ENCODE measurements at regions not wholly inside any gene's neighbourhood (a gene's known extent, or its start where the extent isn't known, plus 50 kb on each side); places are given as distances from the start of the nearest gene placed in this dataset.
"Not testable (repeated sequence)": the region's sequence is repeated elsewhere in the genome, so short reads cannot be mapped to it uniquely, and the experiment has no call there.

DNA sequence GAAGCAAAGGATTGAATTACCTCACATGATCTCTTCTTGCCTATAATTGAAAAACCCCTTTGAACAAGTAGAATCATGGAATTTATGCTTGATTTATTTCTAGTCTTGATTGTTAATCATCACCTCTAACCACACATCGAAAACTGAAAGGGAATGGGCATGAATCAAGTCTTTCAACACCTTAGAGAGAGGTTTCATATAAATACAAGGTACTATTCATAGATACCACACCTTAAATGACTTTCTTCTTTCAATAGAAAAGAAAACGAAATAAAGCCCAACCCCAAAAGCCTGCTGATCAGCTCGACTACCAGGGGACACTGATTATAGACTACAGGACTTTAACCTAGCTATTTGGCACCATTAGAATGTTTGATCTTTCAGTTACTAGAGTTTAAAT lies 128.6 kb upstream of the PTPRZ1 start:
- DNase-seq, result no peak

DNA sequence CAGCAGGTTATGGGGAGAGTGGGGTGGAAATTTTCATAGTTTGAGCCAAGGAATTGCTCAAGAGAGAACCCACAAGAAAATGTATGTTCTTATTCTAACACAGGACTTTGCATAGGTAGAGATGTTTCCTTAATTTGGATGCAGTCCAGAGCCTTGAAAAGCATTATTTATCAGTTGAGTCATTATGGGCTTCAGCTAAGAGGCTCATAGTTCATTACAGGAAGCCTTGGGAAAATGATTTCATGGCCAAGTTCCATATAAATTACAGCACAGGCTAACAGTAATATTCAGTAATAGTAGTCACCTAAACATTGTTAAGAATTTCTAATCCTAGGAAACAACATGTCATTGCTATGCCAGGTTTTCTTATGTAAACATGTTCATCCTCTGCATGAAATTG lies 131.1 kb upstream of the PTPRZ1 start:
- DNase-seq, result no peak

DNA sequence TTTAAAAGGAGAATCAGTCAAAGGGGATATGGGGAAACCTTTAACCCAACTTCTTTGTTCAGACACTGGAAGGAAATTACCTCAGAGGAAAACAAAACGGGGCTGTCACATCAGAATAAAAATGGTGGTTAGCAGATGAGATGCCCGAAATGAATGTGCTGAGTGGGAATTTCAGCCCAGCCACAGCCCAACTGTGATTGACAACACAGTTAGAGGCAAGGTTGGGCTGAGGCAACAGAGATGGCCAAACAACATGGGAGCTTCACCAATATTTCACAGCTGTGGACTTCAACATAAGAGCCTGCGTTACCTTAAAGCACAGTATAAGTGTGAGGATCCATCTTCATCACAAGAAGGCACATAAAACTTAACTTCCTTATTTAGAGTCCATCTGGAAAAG lies 133.5 kb upstream of the PTPRZ1 start:
- no peak for DNase-seq

DNA sequence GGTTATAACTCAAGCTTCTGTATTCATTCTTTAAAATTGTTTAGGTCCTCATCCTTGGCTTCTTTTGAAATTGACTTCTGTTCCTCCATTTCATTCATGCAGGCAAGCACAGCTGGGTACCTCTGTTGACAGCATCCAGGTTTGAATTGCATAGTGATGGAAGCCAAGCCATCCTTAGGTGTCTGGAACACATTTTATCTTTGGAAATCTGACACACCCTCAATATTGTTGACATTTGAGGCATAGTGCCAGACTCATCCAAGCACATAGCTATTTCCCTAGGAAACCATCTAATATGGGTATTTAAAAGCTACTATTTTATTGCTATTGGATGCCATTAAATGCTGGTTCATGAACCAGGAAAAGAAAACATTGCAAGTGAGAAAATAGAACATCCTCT lies 142.1 kb upstream of the PTPRZ1 start:
- no peak for DNase-seq

DNA sequence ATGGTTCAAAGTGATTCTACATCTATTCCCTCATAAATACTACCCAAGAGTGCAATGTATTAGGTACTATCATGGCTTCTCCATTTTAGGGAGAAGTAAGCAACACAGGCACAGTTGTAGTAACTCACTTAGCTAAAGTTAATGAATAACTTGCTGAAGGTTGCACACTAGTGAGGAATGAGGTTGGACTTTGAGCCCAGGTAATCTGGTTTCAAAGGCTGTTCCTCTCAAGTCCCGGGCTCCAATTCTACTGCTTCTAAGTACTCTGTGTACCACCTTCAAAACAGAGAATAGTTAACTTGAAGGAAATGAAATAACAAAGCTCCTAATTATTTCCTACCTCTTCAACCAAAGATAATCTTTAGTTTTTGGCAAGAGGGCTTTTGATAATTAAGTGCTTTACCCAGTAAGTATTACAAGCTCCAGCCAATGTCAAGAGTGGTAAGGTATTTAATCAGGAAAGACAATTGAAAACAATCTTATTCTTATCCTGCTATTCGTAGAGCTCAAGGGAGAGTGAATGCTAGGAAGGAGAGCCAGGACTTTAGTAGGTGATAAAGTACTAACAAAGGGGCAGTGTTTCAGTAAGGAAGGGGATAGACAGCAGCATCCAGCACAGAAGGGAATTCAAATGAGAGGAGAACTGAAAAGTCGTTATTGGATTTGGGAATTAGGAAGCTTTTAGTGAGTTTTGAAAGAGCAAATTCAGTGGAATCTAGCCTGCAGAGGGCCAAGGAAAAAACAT lies 158.2 kb upstream of the PTPRZ1 start:
- no peak for DNase-seq

DNA sequence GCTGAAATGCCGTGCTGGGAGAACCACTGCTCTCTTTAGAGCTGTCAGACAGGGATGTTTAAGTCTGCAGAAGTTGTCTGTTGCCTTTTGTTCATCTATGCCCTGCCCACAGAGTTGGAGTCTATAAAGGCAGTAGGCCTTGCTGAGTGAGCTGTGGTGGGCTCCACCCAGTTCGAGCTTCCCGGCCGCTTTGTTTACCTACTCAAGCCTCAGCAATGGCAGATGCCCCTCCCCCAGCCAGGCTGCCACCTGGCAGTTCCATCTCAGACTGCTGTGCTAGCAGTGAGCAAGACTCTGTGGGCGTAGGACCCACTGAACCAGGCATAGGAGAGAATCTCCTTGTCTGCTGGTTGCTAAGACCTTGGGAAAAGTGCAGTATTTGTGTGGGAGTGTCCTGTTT lies 160.0 kb upstream of the PTPRZ1 start:
- DNase-seq, result not testable (repeated sequence)

DNA sequence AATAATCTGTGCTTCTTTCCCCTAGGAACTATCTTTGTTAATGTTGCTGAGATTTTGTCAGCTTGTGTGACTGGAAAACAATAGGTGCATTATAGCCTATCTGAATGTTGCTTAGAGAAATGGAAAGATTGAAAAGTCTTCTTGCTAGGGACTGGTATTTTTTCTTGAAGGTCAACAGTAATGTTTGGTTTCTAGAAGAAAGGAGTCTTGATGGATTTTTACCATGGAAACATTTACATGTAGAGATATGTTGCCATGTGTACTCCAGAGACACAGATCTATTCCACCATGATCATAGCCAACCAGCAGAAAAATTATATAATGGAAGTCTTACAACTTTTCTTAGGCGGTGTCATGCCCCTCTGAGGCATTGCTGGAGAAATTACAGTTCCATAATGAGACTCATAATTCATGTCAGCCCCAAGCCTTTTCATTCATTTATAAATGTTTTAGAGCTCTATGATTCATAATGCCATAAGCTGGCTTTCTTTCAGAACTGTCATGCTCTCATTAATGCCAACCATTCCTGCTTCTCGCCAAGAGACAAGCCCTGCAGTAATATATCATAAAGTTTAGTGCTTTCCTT lies 175.1 kb upstream of the PTPRZ1 start:
- DNase-seq, result no peak

DNA sequence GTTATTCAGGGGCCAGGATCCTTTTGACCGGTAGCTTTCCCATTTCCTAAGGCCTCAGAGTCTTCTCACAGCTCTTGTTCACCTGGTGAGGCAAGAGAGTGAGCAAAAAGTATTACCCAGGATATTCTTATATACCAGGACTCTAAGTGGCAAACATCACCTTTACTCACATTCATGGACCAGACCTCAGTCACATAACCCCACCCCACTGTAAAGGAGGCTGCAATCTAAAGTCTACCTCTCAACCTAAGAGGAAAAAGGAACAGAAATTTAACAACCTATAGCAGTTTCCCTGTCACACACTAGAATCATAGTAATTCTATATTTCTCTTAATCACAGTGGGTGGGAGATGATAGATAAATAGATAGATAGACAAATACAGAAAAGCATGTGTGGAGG lies 176.0 kb upstream of the PTPRZ1 start:
- no peak for DNase-seq

DNA sequence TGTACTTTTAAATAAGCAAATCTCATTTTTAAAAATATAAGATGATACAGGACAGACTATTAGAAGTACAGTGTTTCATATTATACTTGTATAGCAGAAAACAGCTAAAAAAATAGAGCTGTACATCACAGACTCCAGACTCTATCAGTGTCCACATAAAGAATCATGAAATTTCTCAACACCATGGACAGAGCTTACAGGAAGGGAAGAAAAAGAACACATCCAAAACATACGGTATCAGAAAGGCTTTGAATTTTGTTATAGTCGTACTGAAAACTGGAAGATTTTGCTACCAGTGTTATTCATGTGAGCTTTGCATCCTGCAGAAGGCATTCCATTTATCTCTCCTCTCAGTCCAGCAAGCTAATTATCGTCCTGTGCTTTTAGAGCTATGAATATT lies 183.2 kb upstream of the PTPRZ1 start:
- no peak for DNase-seq

DNA sequence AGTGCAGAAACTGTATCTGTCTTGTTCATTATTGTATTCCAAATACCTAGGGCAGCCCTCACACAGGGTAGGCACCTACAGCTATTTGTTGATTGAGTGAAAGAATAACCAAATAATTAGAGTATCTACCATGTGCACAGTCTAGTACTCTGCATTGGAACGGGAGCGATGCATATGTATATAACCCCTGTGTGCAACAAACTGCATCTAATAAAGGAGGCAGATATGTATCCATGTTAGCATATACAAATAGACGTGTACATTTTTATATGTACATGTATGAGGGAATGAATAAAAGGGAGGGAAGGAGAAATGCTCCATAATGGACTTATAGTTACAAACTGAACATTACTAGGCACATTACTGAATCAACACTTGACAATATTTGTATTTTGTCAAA lies 191.3 kb upstream of the PTPRZ1 start:
- DNase-seq, result no peak

DNA sequence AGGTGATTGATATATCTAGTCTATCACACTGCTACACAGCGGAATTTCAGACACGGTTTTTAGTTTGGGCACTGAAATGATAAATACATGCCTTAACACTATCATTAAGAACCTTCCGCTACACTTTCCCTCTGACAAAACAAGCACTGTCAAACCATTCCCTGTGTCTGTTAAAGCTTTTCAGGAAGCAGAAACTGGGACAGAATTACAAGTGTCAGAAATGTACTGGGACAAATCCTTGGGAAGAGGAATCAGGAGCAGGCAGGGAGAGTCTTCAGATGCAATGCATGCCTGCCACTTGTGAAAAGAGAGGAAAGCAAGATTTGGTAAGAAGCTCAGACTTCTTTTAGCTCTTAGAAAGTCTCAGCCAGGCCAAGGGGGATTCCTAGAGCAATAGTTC lies 196.8 kb upstream of the PTPRZ1 start:
- no peak for DNase-seq

DNA sequence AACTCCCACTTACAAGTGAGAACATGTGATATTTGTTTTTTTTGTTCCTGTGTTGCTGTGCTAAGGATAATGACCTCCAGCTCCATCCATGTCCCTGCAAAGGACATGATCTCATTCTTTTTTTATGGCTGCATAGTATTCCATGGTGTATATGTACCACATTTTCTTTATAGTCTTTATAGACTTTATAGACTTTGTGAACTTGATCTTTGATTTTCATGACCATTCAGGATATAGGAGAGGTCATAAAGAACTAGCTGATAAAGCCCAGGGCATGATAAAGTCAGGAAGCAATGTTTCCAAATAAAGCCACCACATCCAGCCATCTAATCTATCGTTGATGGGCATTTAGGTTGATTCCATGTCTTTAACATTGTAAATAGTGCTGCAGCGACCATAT lies 198.5 kb upstream of the PTPRZ1 start:
- not testable (repeated sequence) for DNase-seq

DNA sequence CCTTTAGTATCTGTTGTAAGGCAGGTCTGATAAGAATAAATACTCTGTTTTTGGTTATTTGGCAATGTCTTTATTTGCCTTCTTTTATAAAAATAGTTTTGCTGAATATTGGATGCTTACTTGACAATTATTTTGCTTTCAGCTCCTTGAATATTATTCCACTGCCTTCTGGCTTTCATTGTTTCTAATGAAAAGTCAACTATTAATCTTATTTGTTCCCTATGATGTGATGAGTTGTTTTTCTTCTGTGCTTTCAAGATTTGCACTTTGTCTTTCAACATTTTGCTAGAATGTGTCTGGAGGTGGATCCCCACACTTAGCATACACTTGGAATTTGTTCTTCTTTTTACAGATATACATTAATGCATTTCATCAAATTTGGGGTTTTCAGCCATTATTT lies 203.8 kb upstream of the PTPRZ1 start:
- no peak for DNase-seq

DNA sequence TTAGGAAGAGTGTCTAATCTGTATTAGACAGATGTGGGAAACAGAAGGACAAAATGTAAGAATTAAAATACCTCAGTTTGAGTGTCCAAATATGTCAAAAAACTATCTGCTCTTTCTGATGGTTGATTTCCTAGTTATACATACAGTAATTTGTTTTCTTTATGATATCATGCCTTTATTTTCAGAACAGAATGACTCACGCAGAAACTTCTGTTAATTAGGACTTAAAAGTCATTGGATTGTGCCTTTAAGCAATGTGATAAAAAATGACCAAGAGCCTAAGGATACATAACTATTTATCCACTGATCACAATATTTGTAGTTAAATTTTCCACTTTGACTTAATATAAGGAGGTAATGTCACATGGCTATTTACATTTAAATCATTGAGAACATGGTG lies 206.7 kb upstream of the PTPRZ1 start:
- DNase-seq, result no peak

DNA sequence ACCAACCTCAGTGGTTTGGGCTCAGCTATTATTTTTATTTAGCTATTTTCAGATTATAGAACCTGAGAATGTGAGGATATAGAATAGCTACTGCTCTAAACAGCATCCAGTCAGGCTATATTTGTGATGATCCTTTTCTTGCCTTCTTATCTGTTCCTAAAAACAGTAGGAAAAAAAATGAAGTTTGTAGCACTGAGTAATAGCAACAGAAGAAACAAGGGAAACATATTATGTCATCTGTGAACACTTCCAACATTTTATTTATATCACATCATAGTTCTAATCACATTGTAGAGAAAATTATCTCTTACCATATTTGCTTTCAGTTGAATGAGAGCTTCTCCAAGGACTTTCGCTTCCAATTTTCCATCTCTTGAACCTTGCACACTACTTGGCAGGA lies 229.6 kb upstream of the PTPRZ1 start:
- no peak for DNase-seq

DNA sequence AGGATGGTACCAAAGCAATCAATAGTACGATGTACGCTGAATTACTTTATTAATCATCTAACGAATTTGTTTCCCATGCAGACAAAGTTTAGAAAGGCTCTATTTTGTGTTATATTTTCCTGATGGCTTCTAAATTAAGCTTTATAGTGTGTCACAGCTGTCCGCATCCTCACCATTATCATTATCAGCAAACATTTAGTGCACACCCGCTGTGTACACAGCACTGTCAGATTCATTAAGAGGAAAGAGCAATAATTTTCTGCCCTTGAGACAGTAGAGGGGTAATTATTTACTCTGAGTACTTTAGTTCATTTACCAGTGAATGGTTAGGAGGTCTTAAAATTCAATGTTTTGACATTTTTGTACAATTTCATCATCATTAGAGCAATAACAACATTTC lies 233.3 kb upstream of the PTPRZ1 start:
- no peak for DNase-seq

DNA sequence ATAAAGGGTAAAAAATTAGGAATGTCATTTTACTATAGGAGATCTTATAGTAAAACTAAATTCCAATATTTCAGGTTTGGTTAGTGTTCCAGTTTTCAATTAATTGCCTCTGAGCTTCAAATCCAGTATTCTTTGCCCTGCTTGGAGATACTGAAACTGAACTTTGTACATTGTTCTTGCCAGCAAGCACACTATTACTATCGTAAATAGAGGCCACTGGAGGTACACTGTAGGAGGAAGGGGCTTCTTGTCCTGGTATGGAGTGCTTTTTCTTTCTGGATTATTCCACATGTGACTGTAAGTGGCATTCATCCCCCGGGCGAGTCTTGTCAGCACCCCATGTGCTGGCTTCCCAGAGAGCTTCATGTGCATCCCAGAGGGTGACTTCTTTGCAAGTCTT lies 234.7 kb upstream of the PTPRZ1 start:
- no peak for DNase-seq

DNA sequence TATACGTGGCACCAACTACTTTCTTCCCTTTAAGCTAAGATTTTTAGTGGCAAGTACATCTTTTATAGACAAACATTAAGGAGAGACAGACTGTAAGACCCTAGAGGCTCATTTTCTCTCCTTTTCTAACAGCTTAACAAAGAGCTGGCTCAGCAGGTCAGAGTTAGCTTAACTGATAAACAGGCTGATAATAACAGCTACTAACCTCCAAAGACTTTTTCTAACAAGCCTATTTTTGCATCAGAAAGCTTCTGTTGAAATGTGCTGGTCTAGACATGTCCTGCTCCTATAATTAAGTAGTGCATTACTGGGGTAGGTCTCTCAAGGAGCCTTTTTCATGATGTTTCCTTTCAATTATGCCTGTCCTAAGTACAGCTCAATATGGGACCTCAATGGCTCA lies 238.2 kb upstream of the FAM3C start:
- DNase-seq, result no peak

DNA sequence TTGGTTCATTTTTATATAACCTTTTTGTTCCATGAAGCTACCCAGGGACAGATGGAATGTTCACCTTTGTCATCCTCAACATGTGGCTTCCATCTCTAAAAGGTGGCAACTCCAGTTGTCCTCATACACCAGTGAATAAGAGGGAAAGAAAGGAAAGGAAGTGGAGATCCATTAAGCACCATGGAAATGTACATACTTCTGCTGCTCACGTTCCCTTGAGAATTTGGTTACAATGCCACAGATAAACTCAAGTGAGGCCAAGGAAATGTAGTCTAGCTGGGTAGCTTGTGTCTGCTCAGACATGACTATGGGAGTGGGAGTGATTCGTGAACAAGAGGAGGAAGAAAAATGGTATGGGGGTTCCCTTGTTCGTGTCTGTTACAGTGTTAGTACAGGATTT lies 237.1 kb upstream of the FAM3C start:
- DNase-seq, result no peak

DNA sequence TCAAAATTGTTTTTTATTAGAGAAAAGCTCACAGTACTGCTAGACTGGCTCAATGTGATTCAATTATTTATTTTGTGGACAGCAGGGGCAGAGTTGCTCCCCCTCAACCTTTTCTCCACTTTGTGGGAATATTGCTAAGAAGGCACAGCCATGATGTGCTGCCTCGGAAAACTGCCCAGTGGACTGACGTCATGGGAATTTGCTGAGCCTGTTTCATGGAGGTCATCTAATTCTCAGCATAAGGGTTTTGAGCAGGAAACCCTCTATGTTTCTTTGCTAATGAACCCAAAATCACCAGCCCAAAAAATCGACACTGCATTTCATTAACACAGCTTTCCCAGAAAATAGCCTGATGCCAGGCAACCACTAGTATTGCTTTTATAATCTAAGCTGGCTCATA lies 228.8 kb upstream of the FAM3C start:
- no peak for DNase-seq

DNA sequence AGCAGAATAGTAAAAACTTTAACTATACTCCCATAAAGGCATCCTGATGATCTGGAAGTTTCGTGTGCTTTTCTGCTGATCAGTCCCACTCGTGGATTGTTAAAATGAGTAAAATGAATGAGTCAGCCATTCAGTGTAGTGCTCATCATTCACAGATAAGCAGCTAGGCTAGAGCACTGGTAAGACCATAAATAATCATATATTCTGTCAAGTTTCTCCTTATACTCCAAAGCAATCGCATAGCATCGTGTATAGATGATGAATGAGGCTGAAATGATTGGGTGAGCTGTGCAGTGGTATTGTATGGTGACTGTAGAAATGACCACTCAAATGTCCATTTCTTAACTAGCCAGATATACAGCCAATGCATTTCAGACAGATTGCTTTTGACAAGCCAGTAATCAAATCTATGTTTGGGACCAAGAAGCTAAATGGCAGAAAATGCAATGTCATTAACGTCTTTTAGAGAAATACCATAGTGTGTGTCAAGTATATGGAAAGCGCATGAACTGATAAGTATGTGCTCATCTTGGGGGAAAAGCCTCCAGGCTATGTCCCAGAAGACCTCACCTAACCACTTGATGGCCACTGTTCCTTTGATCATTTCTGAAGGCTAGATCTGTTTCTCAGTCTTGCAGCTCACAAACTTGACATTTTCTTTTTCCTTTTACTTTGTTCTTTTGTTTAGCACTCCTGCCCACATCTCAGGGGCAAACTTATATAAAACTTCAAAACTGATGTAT lies 227.2 kb upstream of the FAM3C start:
- DNase-seq, result no peak

DNA sequence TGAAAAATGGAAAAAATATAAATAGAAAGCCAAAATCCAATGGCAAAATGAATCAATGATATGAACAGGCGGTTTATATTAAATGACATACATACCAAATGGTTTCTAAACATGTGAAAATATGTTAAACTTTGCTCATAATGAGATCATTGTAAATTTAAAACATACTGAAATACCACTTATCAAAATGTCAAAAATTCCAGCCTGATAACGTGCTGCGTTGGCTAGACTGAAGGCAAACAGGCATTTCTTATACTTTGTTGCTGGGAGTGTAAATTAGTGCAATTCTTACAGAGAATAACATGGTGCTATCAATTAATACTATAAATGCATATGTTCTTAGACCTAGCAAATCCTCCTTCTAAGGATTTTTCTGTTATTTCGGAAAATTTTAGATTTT lies 225.8 kb upstream of the FAM3C start:
- no peak for DNase-seq

DNA sequence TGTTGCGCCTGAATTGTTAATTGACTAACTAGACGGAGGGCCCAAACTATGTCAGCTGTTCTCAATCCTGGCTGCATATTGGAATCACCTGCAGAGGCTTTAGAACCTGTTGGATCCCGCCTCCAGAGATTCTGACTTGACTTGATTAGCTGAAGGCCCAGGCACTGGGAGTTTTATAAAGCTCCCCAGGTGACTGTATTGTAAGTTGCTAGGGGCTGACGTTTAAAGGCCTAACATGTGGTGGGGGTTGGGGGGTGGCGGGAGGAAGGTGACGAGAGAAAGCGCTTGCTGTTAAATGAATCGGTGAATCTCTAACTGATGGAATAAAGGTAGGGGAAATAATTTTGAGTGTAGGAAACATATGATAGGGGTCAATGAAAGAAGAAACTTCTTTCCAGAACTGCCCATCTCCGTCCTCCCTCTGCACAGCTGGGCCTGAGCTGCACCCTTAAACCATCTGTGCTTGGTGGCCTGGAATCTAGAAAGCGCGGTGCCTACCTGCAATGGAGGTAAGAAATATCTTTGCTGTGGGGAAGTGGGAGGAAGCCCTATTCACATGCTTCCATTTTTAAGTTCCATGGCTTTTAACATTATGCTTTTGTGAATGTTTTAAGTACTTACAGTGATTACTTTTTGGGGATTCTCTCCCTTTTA lies 225.0 kb upstream of the FAM3C start:
- no peak for DNase-seq

DNA sequence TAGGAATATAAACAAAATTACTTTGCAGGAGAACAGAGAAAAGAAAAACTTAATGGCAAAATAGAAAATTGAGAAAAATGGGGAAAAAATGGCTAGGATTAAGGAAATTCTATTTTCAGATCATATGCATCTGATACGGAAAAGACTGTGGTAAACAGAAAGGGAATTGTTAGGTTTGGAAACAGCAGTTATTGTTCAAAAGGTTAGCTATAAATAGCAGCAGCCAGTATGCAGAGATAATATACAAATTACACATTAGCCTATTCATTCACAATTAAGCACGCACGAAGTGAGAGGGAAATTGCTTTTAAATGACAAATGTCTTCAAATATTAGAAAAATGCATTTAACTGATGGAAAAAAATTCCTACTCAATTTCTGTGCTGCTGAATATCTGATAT lies 224.1 kb upstream of the FAM3C start:
- DNase-seq, result no peak
